ENCODE measurements at regions not wholly inside any gene's neighbourhood (a gene's known extent, or its start where the extent isn't known, plus 50 kb on each side); places are given as distances from the start of the nearest gene placed in this dataset.

DNA sequence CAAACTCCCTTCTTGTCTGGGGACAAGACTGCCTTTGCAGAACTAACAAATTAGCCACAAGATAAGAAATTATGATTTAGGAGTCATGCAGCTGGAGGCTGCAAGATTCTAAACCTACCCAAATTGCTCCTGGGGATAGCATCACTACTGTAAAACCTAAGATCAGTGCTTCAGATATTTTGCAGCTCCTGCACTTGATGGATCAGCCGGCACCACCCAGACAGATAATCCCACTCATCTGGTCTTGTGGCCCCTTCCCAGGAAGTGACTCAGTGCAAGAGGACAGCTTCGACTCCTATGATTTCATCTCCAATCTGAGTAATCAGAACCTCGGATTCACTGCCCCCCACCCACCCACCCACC lies 181.9 kb downstream of the AKR1D1 start:
- intact Hi-C loops (cut with DNase I, micrococcal nuclease) = no loop called here

DNA sequence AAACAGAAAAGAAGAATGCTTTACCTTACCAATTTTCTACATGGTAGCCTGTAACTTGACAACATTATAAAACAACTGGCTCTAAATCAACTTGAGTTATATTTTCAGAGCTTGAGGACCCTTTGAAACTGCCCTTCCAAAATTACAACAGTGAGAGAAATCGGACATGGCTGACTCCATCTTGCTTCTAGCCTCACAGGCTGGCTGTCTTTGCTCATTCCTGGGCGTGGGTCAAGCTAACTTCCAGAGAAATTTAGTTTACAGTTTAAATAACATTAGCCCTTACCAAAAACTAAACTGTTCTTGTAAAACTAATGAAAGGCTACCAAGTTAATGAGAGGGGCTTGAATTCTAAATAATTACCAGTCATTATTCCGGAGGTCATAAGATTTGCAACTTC lies 183.4 kb downstream of the AKR1D1 start:
- H3K27me3 Mint-ChIP-seq = peaks cover 5% of the 10 kb centered on the region
- intact Hi-C loops (cut with DNase I, micrococcal nuclease) = no loop called here
- Histone ChIP-seq H3K4me3 (ENCODE audit: low read length) (no peak overlapping the region), H3K9me3 (ENCODE audit: control insufficient read depth in 1 of 2, insufficient read depth in 1 of 2, low read length in 2 of 2) (no peaks in the 10 kb centered on the region), H3K4me1 (ENCODE audit: insufficient read depth, low read length) (no peaks in the 10 kb centered on the region), H3K36me3 (ENCODE audit: insufficient read depth, low read length) (no peaks in the 10 kb centered on the region), H3K27ac (ENCODE audit: low read depth in 1 of 2, low read length in 2 of 2) (no peak overlapping the region), H3K27me3 (ENCODE audit: control insufficient read depth in 1 of 2, insufficient read depth in 2 of 2, low read length in 2 of 2) (peaks cover 0 to 2% of the 10 kb centered on the region in 2 experiments)
- no peaks in the 10 kb centered on the region for H3K9me3 Mint-ChIP-seq
- DNase-seq (no peak), ATAC-seq (ENCODE audit: poor library complexity) (no peak)
- no peaks in the 10 kb centered on the region for H3K36me3 Mint-ChIP-seq (ENCODE audit: low read depth)
- no peak overlapping the region for H3K4me3 Mint-ChIP-seq
- TF ChIP-seq, protein P1, sequence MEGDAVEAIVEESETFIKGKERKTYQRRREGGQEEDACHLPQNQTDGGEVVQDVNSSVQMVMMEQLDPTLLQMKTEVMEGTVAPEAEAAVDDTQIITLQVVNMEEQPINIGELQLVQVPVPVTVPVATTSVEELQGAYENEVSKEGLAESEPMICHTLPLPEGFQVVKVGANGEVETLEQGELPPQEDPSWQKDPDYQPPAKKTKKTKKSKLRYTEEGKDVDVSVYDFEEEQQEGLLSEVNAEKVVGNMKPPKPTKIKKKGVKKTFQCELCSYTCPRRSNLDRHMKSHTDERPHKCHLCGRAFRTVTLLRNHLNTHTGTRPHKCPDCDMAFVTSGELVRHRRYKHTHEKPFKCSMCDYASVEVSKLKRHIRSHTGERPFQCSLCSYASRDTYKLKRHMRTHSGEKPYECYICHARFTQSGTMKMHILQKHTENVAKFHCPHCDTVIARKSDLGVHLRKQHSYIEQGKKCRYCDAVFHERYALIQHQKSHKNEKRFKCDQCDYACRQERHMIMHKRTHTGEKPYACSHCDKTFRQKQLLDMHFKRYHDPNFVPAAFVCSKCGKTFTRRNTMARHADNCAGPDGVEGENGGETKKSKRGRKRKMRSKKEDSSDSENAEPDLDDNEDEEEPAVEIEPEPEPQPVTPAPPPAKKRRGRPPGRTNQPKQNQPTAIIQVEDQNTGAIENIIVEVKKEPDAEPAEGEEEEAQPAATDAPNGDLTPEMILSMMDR (IDR thresholded peaks at IDR 0.05) = no peak
- POLR2A ChIA-PET = no interaction called here
- H3K27ac Mint-ChIP-seq = no peak overlapping the region
- H3K4me1 Mint-ChIP-seq (ENCODE audit: low read depth) = peaks cover 8% of the 10 kb centered on the region
- CTCF ChIA-PET = no interaction called here

More for the DNA sequence above, 181.9 kb downstream of the AKR1D1 start:
- Mint-ChIP-seq H3K36me3 (ENCODE audit: low read depth) (no peaks in the 10 kb centered on the region), H3K9me3 (no peaks in the 10 kb centered on the region), H3K27ac (no peak overlapping the region), H3K4me1 (ENCODE audit: low read depth) (peaks cover 8% of the 10 kb centered on the region), H3K27me3 (peaks cover 5% of the 10 kb centered on the region), H3K4me3 (no peak overlapping the region)
- ChIA-PET POLR2A (no interaction called here), CTCF (no interaction called here)
- Histone ChIP-seq H3K4me3 (ENCODE audit: low read length) (no peak overlapping the region), H3K9me3 (ENCODE audit: control insufficient read depth in 1 of 2, insufficient read depth in 1 of 2, low read length in 2 of 2) (no peaks in the 10 kb centered on the region), H3K27ac (ENCODE audit: low read depth in 1 of 2, low read length in 2 of 2) (no peak overlapping the region), H3K36me3 (ENCODE audit: insufficient read depth, low read length) (no peaks in the 10 kb centered on the region), H3K27me3 (ENCODE audit: control insufficient read depth in 1 of 2, insufficient read depth in 2 of 2, low read length in 2 of 2) (peaks cover 0 to 2% of the 10 kb centered on the region in 2 experiments), H3K4me1 (ENCODE audit: insufficient read depth, low read length) (no peaks in the 10 kb centered on the region)
- ATAC-seq (ENCODE audit: poor library complexity) (no peak), DNase-seq (peak in 2 of 14 experiments; percentile 23 to 43)
- TF ChIP-seq, protein P1 (IDR thresholded peaks at IDR 0.05) = no peak

DNA sequence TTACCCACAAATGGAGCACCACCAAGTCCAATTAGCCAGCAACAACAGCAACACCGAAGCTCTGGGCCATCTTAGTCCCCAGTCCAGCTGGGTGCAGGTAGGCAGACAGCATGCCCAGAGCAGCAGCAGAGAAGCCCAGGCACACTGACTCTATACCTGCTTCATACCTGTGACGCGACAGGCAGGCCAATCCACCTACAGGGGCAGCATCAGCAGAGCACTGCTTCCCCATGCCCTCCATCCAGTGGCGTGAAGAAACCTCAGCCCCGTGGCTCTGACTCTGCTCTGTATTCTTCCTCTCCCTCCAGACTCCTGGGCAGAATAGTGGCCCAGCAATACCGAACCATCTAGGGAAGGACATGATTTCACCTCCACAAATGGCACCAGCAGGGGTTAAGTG lies 191.7 kb downstream of the AKR1D1 start:
- Histone ChIP-seq H3K4me3 (ENCODE audit: low read length) (no peak overlapping the region), H3K4me1 (ENCODE audit: insufficient read depth, low read length) (no peaks in the 10 kb centered on the region), H3K27me3 (ENCODE audit: control insufficient read depth in 1 of 2, insufficient read depth in 2 of 2, low read length in 2 of 2) (peaks cover 0 to 2% of the 10 kb centered on the region in 2 experiments), H3K9me3 (ENCODE audit: control insufficient read depth in 1 of 2, insufficient read depth in 1 of 2, low read length in 2 of 2) (no peaks in the 10 kb centered on the region), H3K36me3 (ENCODE audit: insufficient read depth, low read length) (no peaks in the 10 kb centered on the region), H3K27ac (ENCODE audit: low read depth in 1 of 2, low read length in 2 of 2) (no peak overlapping the region)
- intact Hi-C loops (cut with DNase I, micrococcal nuclease) = no loop called here
- no peaks in the 10 kb centered on the region for H3K4me1 Mint-ChIP-seq (ENCODE audit: low read depth)
- H3K9me3 Mint-ChIP-seq = no peaks in the 10 kb centered on the region
- DNase-seq (no peak), ATAC-seq (ENCODE audit: poor library complexity) (no peak)
- TF ChIP-seq, protein P1 (IDR thresholded peaks at IDR 0.05) = no peak
- POLR2A ChIA-PET = no interaction called here
- no peak overlapping the region for H3K4me3 Mint-ChIP-seq
- H3K36me3 Mint-ChIP-seq (ENCODE audit: low read depth) = no peaks in the 10 kb centered on the region
- CTCF ChIA-PET = no interaction called here
- H3K27me3 Mint-ChIP-seq = peaks cover 15% of the 10 kb centered on the region
- no peak overlapping the region for H3K27ac Mint-ChIP-seq

Measured in CD4-positive, alpha-beta T cell (primary cell).